ENCODE measurements at regions not wholly inside any gene's neighbourhood (a gene's known extent, or its start where the extent isn't known, plus 50 kb on each side); places are given as distances from the start of the nearest gene placed in this dataset.

GRCh38 chr1:55374216-55374615 lies 159.1 kb upstream of the USP24 start:
- Histone ChIP-seq H3K4me3 (ENCODE audit: insufficient read length, low read depth) (no peak overlapping the region), H3K9ac (ENCODE audit: insufficient read length, low read depth) (no peak overlapping the region), H3K36me3 (ENCODE audit: insufficient read depth, insufficient read length, low read length) (no peaks in the 10 kb centered on the region), H3K4me1 (ENCODE audit: insufficient read depth, insufficient read length) (no peaks in the 10 kb centered on the region), H3K9me3 (ENCODE audit: insufficient read depth, low read length) (no peaks in the 10 kb centered on the region), H3K27me3 (ENCODE audit: insufficient read depth, insufficient read length) (no peaks in the 10 kb centered on the region)
- TF ChIP-seq SUZ12 (IDR thresholded peaks at IDR 0.05; ENCODE audit: extremely low read depth, insufficient read depth, insufficient read length) (no peak), YY1 (IDR thresholded peaks at IDR 0.05; ENCODE audit: insufficient read depth, insufficient read length) (no peak), ZNF274 (IDR thresholded peaks at IDR 0.05; ENCODE audit: low read depth, low read length) (no peak)
- no peak for DNase-seq (ENCODE audit: low read depth, low spot score)

- Histone ChIP-seq H3K9me3 (ENCODE audit: insufficient read depth, low read length) (0 out of 2 replicates have a peak, but pooled peaks cover 3% of the 10 kb centered on the region), H3K4me1 (ENCODE audit: insufficient read depth, insufficient read length) (no peaks in the 10 kb centered on the region), H3K27me3 (ENCODE audit: insufficient read depth, insufficient read length) (no peaks in the 10 kb centered on the region), H3K4me3 (ENCODE audit: insufficient read length, low read depth) (no peak overlapping the region), H3K36me3 (ENCODE audit: insufficient read depth, insufficient read length, low read length) (no peaks in the 10 kb centered on the region), H3K9ac (ENCODE audit: insufficient read length, low read depth) (no peak overlapping the region)
- DNase-seq (ENCODE audit: low read depth, low spot score) = no peak
- no peak for TF ChIP-seq ZNF274 (IDR thresholded peaks at IDR 0.05; ENCODE audit: low read depth, low read length)
- TF ChIP-seq SUZ12 (IDR thresholded peaks at IDR 0.05; ENCODE audit: extremely low read depth, insufficient read depth, insufficient read length) = no peak
- no peak for TF ChIP-seq YY1 (IDR thresholded peaks at IDR 0.05; ENCODE audit: insufficient read depth, insufficient read length)
Observed at GRCh38 chr1:55369474-55369873, 154.3 kb upstream of the USP24 start.

- DNase-seq (ENCODE audit: low read depth, low spot score) = no peak
- TF ChIP-seq YY1 (IDR thresholded peaks at IDR 0.05; ENCODE audit: insufficient read depth, insufficient read length) = no peak
- TF ChIP-seq ZNF274 (IDR thresholded peaks at IDR 0.05; ENCODE audit: low read depth, low read length) = no peak
- TF ChIP-seq SUZ12 (IDR thresholded peaks at IDR 0.05; ENCODE audit: extremely low read depth, insufficient read depth, insufficient read length) = no peak
- Histone ChIP-seq H3K4me1 (ENCODE audit: insufficient read depth, insufficient read length) (no peaks in the 10 kb centered on the region), H3K4me3 (ENCODE audit: insufficient read length, low read depth) (no peak overlapping the region), H3K9me3 (ENCODE audit: insufficient read depth, low read length) (0 out of 2 replicates have a peak, but pooled peaks cover 3% of the 10 kb centered on the region), H3K27me3 (ENCODE audit: insufficient read depth, insufficient read length) (no peaks in the 10 kb centered on the region), H3K9ac (ENCODE audit: insufficient read length, low read depth) (no peak overlapping the region), H3K36me3 (ENCODE audit: insufficient read depth, insufficient read length, low read length) (no peaks in the 10 kb centered on the region)
Observed at GRCh38 chr1:55368698-55369097, 153.5 kb upstream of the USP24 start.

GRCh38 chr1:55367273-55367672 lies 152.1 kb upstream of the USP24 start:
- Histone ChIP-seq H3K9ac (ENCODE audit: insufficient read length, low read depth) (no peak overlapping the region), H3K27me3 (ENCODE audit: insufficient read depth, insufficient read length) (no peaks in the 10 kb centered on the region), H3K9me3 (ENCODE audit: insufficient read depth, low read length) (0 out of 2 replicates have a peak, but pooled peaks cover 3% of the 10 kb centered on the region), H3K4me1 (ENCODE audit: insufficient read depth, insufficient read length) (no peaks in the 10 kb centered on the region), H3K4me3 (ENCODE audit: insufficient read length, low read depth) (no peak overlapping the region), H3K36me3 (ENCODE audit: insufficient read depth, insufficient read length, low read length) (no peaks in the 10 kb centered on the region)
- TF ChIP-seq ZNF274 (IDR thresholded peaks at IDR 0.05; ENCODE audit: low read depth, low read length) (no peak), SUZ12 (IDR thresholded peaks at IDR 0.05; ENCODE audit: extremely low read depth, insufficient read depth, insufficient read length) (no peak), YY1 (IDR thresholded peaks at IDR 0.05; ENCODE audit: insufficient read depth, insufficient read length) (no peak)
- DNase-seq (ENCODE audit: low read depth, low spot score) = no peak

GRCh38 chr1:55364216-55364615 lies 149.1 kb upstream of the USP24 start:
- TF ChIP-seq YY1 (IDR thresholded peaks at IDR 0.05; ENCODE audit: insufficient read depth, insufficient read length) = no peak
- no peak for TF ChIP-seq SUZ12 (IDR thresholded peaks at IDR 0.05; ENCODE audit: extremely low read depth, insufficient read depth, insufficient read length)
- no peaks in the 10 kb centered on the region for H3K36me3 ChIP-seq (ENCODE audit: insufficient read depth, insufficient read length, low read length)
- no peak overlapping the region for H3K9ac ChIP-seq (ENCODE audit: insufficient read length, low read depth)
- no peaks in the 10 kb centered on the region for H3K27me3 ChIP-seq (ENCODE audit: insufficient read depth, insufficient read length)
- H3K4me3 ChIP-seq (ENCODE audit: insufficient read length, low read depth) = no peak overlapping the region
- no peak for DNase-seq (ENCODE audit: low read depth, low spot score)
- 0 out of 2 replicates have a peak, but pooled peaks cover 3% of the 10 kb centered on the region for H3K9me3 ChIP-seq (ENCODE audit: insufficient read depth, low read length)
- H3K4me1 ChIP-seq (ENCODE audit: insufficient read depth, insufficient read length) = no peaks in the 10 kb centered on the region

GRCh38 chr1:55363268-55363667 lies 148.1 kb upstream of the USP24 start:
- Histone ChIP-seq H3K36me3 (ENCODE audit: insufficient read depth, insufficient read length, low read length) (no peaks in the 10 kb centered on the region), H3K4me3 (ENCODE audit: insufficient read length, low read depth) (no peak overlapping the region), H3K4me1 (ENCODE audit: insufficient read depth, insufficient read length) (no peaks in the 10 kb centered on the region), H3K9ac (ENCODE audit: insufficient read length, low read depth) (no peak overlapping the region), H3K27me3 (ENCODE audit: insufficient read depth, insufficient read length) (no peaks in the 10 kb centered on the region), H3K9me3 (ENCODE audit: insufficient read depth, low read length) (0 out of 2 replicates have a peak, but pooled peaks cover under 1% of the 10 kb centered on the region)
- DNase-seq (ENCODE audit: low read depth, low spot score) = no peak
- TF ChIP-seq ZNF274 (IDR thresholded peaks at IDR 0.05; ENCODE audit: low read depth, low read length) (no peak), SUZ12 (IDR thresholded peaks at IDR 0.05; ENCODE audit: extremely low read depth, insufficient read depth, insufficient read length) (no peak)

- no peaks in the 10 kb centered on the region for H3K9me3 ChIP-seq (ENCODE audit: insufficient read depth, low read length)
- TF ChIP-seq YY1 (IDR thresholded peaks at IDR 0.05; ENCODE audit: insufficient read depth, insufficient read length) = no peak
- TF ChIP-seq SUZ12 (IDR thresholded peaks at IDR 0.05; ENCODE audit: extremely low read depth, insufficient read depth, insufficient read length) = no peak
- TF ChIP-seq ZNF274 (IDR thresholded peaks at IDR 0.05; ENCODE audit: low read depth, low read length) = no peak
Observed at GRCh38 chr1:55362558-55362957, 147.4 kb upstream of the USP24 start.

More at GRCh38 chr1:55362558-55362957, 147.4 kb upstream of the USP24 start:
- Histone ChIP-seq H3K27me3 (ENCODE audit: insufficient read depth, insufficient read length) (no peaks in the 10 kb centered on the region), H3K9ac (ENCODE audit: insufficient read length, low read depth) (no peak overlapping the region), H3K4me1 (ENCODE audit: insufficient read depth, insufficient read length) (no peaks in the 10 kb centered on the region), H3K36me3 (ENCODE audit: insufficient read depth, insufficient read length, low read length) (no peaks in the 10 kb centered on the region), H3K4me3 (ENCODE audit: insufficient read length, low read depth) (no peak overlapping the region)
- no peak for DNase-seq (ENCODE audit: low read depth, low spot score)

Data from NT2/D1 (cell line).